ENCODE measurements at regions not wholly inside any gene's neighbourhood (a gene's known extent, or its start where the extent isn't known, plus 50 kb on each side); places are given as distances from the start of the nearest gene placed in this dataset.

- TF ChIP-seq USF2 (IDR thresholded peaks at IDR 0.05; ENCODE audit: borderline replicate concordance, low read depth, low read length) (no peak), IRF3 (IDR thresholded peaks at IDR 0.05; ENCODE audit: low read depth, low read length) (no peak), PBX3 (IDR thresholded peaks at IDR 0.05) (no peak), JUND (IDR thresholded peaks at IDR 0.05) (no peak), MXI1 (IDR thresholded peaks at IDR 0.05; ENCODE audit: low read depth, low read length) (no peak), FOSL2 (IDR thresholded peaks at IDR 0.05; ENCODE audit: borderline replicate concordance, low read depth) (no peak)
Measured at GRCh38 chr12:40635141-40635731, 57.0 kb upstream of the CNTN1 start (continued).

Small RNAs in the stretch of these regions (small RNA-seq; reads per million reads assigned to genes)
- gene RNU6-713P: 0 to 0.21 (median 0) reads per million in 7 experiments
